ENCODE measurements at regions not wholly inside any gene's neighbourhood (a gene's known extent, or its start where the extent isn't known, plus 50 kb on each side); places are given as distances from the start of the nearest gene placed in this dataset.

GRCh38 chr11:92812841-92813240, 156.6 kb upstream of the MTNR1B start:
- Mint-ChIP-seq H3K4me1 (ENCODE audit: low read depth) (no peaks in the 10 kb centered on the region), H3K36me3 (ENCODE audit: low read depth) (no peaks in the 10 kb centered on the region), H3K27me3 (no peaks in the 10 kb centered on the region), H3K4me3 (no peak overlapping the region), H3K27ac (no peak overlapping the region), H3K9me3 (no peaks in the 10 kb centered on the region)
- H3K27me3 ChIP-seq (ENCODE audit: control insufficient read depth in 1 of 2, insufficient read depth in 2 of 2, low read length in 2 of 2): no peaks in the 10 kb centered on the region
- CTCF ChIA-PET: interaction anchor here (1.5 kb wide), 1 partner anchor 9 kb away, joined by 3 read pairs; no protein-coding TSS in a partner anchor
- H3K4me1 ChIP-seq (ENCODE audit: insufficient read depth, low read length): no peaks in the 10 kb centered on the region
- ATAC-seq (ENCODE audit: poor library complexity) (no peak), DNase-seq (no peak)
- TF ChIP-seq, protein P1, sequence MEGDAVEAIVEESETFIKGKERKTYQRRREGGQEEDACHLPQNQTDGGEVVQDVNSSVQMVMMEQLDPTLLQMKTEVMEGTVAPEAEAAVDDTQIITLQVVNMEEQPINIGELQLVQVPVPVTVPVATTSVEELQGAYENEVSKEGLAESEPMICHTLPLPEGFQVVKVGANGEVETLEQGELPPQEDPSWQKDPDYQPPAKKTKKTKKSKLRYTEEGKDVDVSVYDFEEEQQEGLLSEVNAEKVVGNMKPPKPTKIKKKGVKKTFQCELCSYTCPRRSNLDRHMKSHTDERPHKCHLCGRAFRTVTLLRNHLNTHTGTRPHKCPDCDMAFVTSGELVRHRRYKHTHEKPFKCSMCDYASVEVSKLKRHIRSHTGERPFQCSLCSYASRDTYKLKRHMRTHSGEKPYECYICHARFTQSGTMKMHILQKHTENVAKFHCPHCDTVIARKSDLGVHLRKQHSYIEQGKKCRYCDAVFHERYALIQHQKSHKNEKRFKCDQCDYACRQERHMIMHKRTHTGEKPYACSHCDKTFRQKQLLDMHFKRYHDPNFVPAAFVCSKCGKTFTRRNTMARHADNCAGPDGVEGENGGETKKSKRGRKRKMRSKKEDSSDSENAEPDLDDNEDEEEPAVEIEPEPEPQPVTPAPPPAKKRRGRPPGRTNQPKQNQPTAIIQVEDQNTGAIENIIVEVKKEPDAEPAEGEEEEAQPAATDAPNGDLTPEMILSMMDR (IDR thresholded peaks at IDR 0.05): no peak
- no peaks in the 10 kb centered on the region for H3K36me3 ChIP-seq (ENCODE audit: insufficient read depth, low read length)
- H3K9me3 ChIP-seq (ENCODE audit: control insufficient read depth in 1 of 2, insufficient read depth in 1 of 2, low read length in 2 of 2): peaks cover 0 to 3% of the 10 kb centered on the region in 2 experiments
- intact Hi-C loops (cut with DNase I, micrococcal nuclease): no loop called here
- POLR2A ChIA-PET: no interaction called here
- no peak overlapping the region for H3K27ac ChIP-seq (ENCODE audit: low read depth in 1 of 2, low read length in 2 of 2)
- no peak overlapping the region for H3K4me3 ChIP-seq (ENCODE audit: low read length)

- no peak for DNase-seq
- H3K4me3 Mint-ChIP-seq: no peak overlapping the region
- TF ChIP-seq, protein P1 (IDR thresholded peaks at IDR 0.05): no peak
- no peaks in the 10 kb centered on the region for H3K4me1 Mint-ChIP-seq (ENCODE audit: low read depth)
- ChIA-PET CTCF (no interaction called here), POLR2A (no interaction called here)
- no peaks in the 10 kb centered on the region for H3K9me3 Mint-ChIP-seq
- no peak overlapping the region for H3K4me3 ChIP-seq (ENCODE audit: low read length)
- no peak overlapping the region for H3K27ac ChIP-seq (ENCODE audit: low read depth in 1 of 2, low read length in 2 of 2)
- intact Hi-C loops (cut with DNase I, micrococcal nuclease): no loop called here
- H3K9me3 ChIP-seq (ENCODE audit: control insufficient read depth in 1 of 2, insufficient read depth in 1 of 2, low read length in 2 of 2): peaks cover 0 to 3% of the 10 kb centered on the region in 2 experiments
- no peaks in the 10 kb centered on the region for H3K36me3 Mint-ChIP-seq (ENCODE audit: low read depth)
- H3K36me3 ChIP-seq (ENCODE audit: insufficient read depth, low read length): no peaks in the 10 kb centered on the region
- ATAC-seq (ENCODE audit: poor library complexity): no peak
- H3K4me1 ChIP-seq (ENCODE audit: insufficient read depth, low read length): no peaks in the 10 kb centered on the region
- no peaks in the 10 kb centered on the region for H3K27me3 ChIP-seq (ENCODE audit: control insufficient read depth in 1 of 2, insufficient read depth in 2 of 2, low read length in 2 of 2)
- H3K27ac Mint-ChIP-seq: no peak overlapping the region
- no peaks in the 10 kb centered on the region for H3K27me3 Mint-ChIP-seq
These were observed 149.6 kb upstream of the MTNR1B start for GRCh38 chr11:92819830-92820229.

- DNase-seq (no peak), ATAC-seq (ENCODE audit: poor library complexity) (no peak)
- H3K27ac Mint-ChIP-seq: no peak overlapping the region
- Histone ChIP-seq H3K4me3 (ENCODE audit: low read length) (no peak overlapping the region), H3K27ac (ENCODE audit: low read depth in 1 of 2, low read length in 2 of 2) (no peak overlapping the region), H3K36me3 (ENCODE audit: insufficient read depth, low read length) (no peaks in the 10 kb centered on the region), H3K4me1 (ENCODE audit: insufficient read depth, low read length) (no peaks in the 10 kb centered on the region), H3K9me3 (ENCODE audit: control insufficient read depth in 1 of 2, insufficient read depth in 1 of 2, low read length in 2 of 2) (no peaks in the 10 kb centered on the region), H3K27me3 (ENCODE audit: control insufficient read depth in 1 of 2, insufficient read depth in 2 of 2, low read length in 2 of 2) (no peaks in the 10 kb centered on the region)
- H3K27me3 Mint-ChIP-seq: no peaks in the 10 kb centered on the region
- H3K4me1 Mint-ChIP-seq (ENCODE audit: low read depth): no peaks in the 10 kb centered on the region
- H3K4me3 Mint-ChIP-seq: no peak overlapping the region
- ChIA-PET POLR2A (no interaction called here), CTCF (no interaction called here)
- H3K9me3 Mint-ChIP-seq: no peaks in the 10 kb centered on the region
- TF ChIP-seq, protein P1 (IDR thresholded peaks at IDR 0.05): no peak
- H3K36me3 Mint-ChIP-seq (ENCODE audit: low read depth): no peaks in the 10 kb centered on the region
- intact Hi-C loops (cut with DNase I, micrococcal nuclease): no loop called here
These were observed 148.6 kb upstream of the MTNR1B start for GRCh38 chr11:92820860-92821259.
